ENCODE measurements at regions not wholly inside any gene's neighbourhood (a gene's known extent, or its start where the extent isn't known, plus 50 kb on each side); places are given as distances from the start of the nearest gene placed in this dataset.

DNA sequence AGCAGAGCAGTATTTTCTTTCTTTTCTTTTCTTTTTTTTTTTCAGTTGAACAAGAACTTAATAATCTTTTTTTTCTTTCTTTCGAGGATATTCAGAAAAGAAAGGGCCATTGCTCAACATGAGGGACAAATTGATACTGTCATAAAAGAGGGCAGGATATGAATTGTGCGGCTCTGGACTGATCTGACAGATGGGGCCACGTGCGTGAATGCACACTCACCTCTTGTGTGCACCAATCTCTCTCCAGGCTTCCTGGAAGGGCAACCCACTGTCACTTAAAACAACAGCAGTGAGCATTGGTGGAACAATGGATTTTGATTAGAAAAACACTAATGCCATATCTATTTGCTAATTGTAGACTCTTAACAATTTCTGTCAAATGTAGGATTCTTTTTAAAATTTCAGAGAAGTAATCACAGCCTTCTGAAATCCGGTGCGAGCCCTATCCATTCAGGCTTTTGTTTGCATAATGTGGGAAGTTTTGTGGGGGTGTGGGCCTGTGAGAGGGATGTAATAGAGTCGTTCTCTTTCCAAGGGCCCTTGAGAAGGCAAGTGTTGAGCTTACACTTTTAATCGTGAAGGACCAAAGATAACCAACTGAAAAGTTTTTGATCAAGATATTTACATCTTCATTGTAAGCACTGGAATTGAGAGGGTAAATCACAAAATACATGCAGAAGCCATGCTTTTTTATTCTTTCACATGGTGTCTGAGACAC, 298.8 kb downstream of the SP3 start:
- Histone ChIP-seq H3K4me1 (ENCODE audit: control insufficient read depth in 2 of 2, insufficient read depth in 2 of 2, low read length in 1 of 2) (no peaks in the 10 kb centered on the region), H3K36me3 (ENCODE audit: control insufficient read depth in 2 of 2, insufficient read depth in 2 of 2, low read length in 1 of 2) (no peaks in the 10 kb centered on the region), H3K9me3 (ENCODE audit: control insufficient read depth in 2 of 2, insufficient read depth in 1 of 2, low read depth in 1 of 2, low read length in 1 of 2) (no peaks in the 10 kb centered on the region), H3K27ac (ENCODE audit: low read depth in 2 of 2, low read length in 1 of 2) (no peak overlapping the region), H3K4me3 (ENCODE audit: low read depth in 1 of 2, low read length in 2 of 2) (no peak overlapping the region), H3K27me3 (ENCODE audit: control insufficient read depth in 1 of 2, insufficient read depth in 2 of 2, low read length in 2 of 2) (no peaks in the 10 kb centered on the region)
- 61 to 72% methylated on average over 8 of the region's 8 CpGs for WGBS, 2 donors

DNA sequence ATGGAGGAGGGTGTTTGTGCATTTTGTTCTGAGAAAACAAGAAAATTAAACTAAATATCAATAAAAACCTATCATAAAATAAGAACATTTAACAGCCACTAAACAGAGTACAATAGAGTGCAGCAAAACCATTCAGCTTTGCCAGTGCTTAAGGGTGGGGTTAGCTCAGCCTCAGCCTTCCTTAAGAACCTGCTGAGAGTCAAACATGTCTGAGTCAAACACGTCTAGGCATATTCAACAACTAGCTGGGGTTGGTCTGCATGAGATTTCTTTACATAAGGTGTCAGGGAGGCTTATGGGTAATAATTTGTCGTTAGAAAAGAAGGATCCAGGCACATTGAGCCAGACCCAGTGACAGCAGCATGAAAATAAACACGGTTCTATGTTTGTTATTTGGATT, 298.2 kb downstream of the SP3 start:
- 33 to 51% methylated on average over 3 of the region's 3 CpGs for WGBS, 2 donors
- Histone ChIP-seq H3K9me3 (ENCODE audit: control insufficient read depth in 2 of 2, insufficient read depth in 1 of 2, low read depth in 1 of 2, low read length in 1 of 2) (no peaks in the 10 kb centered on the region), H3K27me3 (ENCODE audit: control insufficient read depth in 1 of 2, insufficient read depth in 2 of 2, low read length in 2 of 2) (no peaks in the 10 kb centered on the region), H3K36me3 (ENCODE audit: control insufficient read depth in 2 of 2, insufficient read depth in 2 of 2, low read length in 1 of 2) (no peaks in the 10 kb centered on the region), H3K4me3 (ENCODE audit: low read depth in 1 of 2, low read length in 2 of 2) (no peak overlapping the region), H3K4me1 (ENCODE audit: control insufficient read depth in 2 of 2, insufficient read depth in 2 of 2, low read length in 1 of 2) (no peaks in the 10 kb centered on the region), H3K27ac (ENCODE audit: low read depth in 2 of 2, low read length in 1 of 2) (peak overlapping the region; percentile 76 to 77)

DNA sequence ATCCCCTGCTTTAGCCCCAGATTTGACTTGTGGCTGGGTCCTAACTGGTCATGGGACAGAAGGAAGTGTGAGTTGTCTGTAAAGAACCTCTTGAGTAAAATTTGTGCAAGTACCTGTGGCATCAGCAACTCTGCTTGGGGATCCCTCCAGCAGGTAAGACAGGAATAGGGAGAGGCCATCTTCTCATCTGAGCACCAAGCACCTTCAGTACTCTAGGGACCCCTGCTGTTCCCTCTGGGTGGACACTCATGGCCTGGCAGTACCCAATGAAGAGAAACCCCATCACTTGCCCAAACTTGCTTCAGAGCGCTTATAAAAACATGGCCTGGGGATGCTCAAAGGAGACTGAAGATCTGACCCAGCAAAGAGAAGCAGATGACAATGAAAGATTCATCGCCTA, 297.8 kb downstream of the SP3 start:
- H3K36me3 ChIP-seq (ENCODE audit: control insufficient read depth in 2 of 2, insufficient read depth in 2 of 2, low read length in 1 of 2): no peaks in the 10 kb centered on the region
- H3K9me3 ChIP-seq (ENCODE audit: control insufficient read depth in 2 of 2, insufficient read depth in 1 of 2, low read depth in 1 of 2, low read length in 1 of 2): no peaks in the 10 kb centered on the region
- WGBS, 2 donors: 88 to 93% methylated on average over 2 of the region's 2 CpGs
- H3K4me1 ChIP-seq (ENCODE audit: control insufficient read depth in 2 of 2, insufficient read depth in 2 of 2, low read length in 1 of 2): no peaks in the 10 kb centered on the region
- no peak overlapping the region for H3K4me3 ChIP-seq (ENCODE audit: low read depth in 1 of 2, low read length in 2 of 2)
- H3K27ac ChIP-seq (ENCODE audit: low read depth in 2 of 2, low read length in 1 of 2): peak overlapping the region; percentile 76 to 77
- no peaks in the 10 kb centered on the region for H3K27me3 ChIP-seq (ENCODE audit: control insufficient read depth in 1 of 2, insufficient read depth in 2 of 2, low read length in 2 of 2)

DNA sequence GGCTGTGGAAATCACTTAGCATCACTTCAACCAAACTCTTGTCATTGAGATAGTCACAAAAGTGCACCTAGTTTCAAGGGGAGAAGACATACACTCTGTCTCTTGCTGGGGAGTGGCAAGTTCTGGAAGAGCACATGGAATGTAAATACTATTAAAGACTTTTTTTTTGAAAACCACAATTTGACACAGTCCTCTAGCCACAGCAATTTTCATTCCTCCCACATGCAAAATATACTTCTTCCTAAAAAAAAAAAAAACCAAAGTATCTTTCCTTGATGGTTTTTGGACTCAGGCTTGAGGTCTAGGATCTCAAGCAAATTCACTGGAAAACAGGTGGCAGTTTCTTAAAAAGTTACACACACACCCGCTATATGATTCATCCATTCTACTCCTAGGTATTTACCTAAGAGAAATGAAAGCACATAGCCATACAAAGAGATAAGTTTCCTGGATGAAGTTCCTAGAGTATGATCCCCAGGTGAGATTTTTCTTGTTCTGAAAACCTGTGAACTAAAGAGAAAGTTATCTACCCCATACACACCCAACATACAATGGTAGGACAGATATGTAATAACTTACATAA, 295.8 kb downstream of the SP3 start:
- H3K9me3 ChIP-seq (ENCODE audit: control insufficient read depth in 2 of 2, insufficient read depth in 1 of 2, low read depth in 1 of 2, low read length in 1 of 2): no peaks in the 10 kb centered on the region
- no peak overlapping the region for H3K27ac ChIP-seq (ENCODE audit: low read depth in 2 of 2, low read length in 1 of 2)
- H3K36me3 ChIP-seq (ENCODE audit: control insufficient read depth in 2 of 2, insufficient read depth in 2 of 2, low read length in 1 of 2): no peaks in the 10 kb centered on the region
- H3K27me3 ChIP-seq (ENCODE audit: control insufficient read depth in 1 of 2, insufficient read depth in 2 of 2, low read length in 2 of 2): no peaks in the 10 kb centered on the region
- H3K4me1 ChIP-seq (ENCODE audit: control insufficient read depth in 2 of 2, insufficient read depth in 2 of 2, low read length in 1 of 2): no peaks in the 10 kb centered on the region
- no peak overlapping the region for H3K4me3 ChIP-seq (ENCODE audit: low read depth in 1 of 2, low read length in 2 of 2)
- 47 to 79% methylated on average over 1 of the region's 1 CpG for WGBS, 2 donors

DNA sequence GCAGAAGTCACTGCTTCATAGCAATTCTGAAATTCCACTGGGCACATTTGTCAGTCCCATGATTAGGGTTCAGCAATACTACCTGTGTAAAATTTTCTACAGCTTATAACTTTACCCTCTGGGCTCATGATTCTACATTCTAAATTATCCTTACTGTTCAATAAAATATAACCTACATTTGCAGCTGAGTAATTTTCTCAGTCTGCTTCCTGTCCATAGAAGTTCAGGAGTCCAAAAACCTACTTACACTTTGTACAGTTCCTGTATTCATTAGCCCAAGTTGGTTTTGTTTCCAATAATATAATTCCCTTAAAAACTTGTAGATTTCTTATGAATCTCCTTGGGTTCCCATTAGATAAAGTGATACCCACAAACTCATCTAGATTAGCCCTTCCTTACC, 295.3 kb downstream of the SP3 start:
- H3K27me3 ChIP-seq (ENCODE audit: control insufficient read depth in 1 of 2, insufficient read depth in 2 of 2, low read length in 2 of 2): no peaks in the 10 kb centered on the region
- H3K9me3 ChIP-seq (ENCODE audit: control insufficient read depth in 2 of 2, insufficient read depth in 1 of 2, low read depth in 1 of 2, low read length in 1 of 2): no peaks in the 10 kb centered on the region
- no peak overlapping the region for H3K4me3 ChIP-seq (ENCODE audit: low read depth in 1 of 2, low read length in 2 of 2)
- no peak overlapping the region for H3K27ac ChIP-seq (ENCODE audit: low read depth in 2 of 2, low read length in 1 of 2)
- H3K36me3 ChIP-seq (ENCODE audit: control insufficient read depth in 2 of 2, insufficient read depth in 2 of 2, low read length in 1 of 2): no peaks in the 10 kb centered on the region
- no peaks in the 10 kb centered on the region for H3K4me1 ChIP-seq (ENCODE audit: control insufficient read depth in 2 of 2, insufficient read depth in 2 of 2, low read length in 1 of 2)

DNA sequence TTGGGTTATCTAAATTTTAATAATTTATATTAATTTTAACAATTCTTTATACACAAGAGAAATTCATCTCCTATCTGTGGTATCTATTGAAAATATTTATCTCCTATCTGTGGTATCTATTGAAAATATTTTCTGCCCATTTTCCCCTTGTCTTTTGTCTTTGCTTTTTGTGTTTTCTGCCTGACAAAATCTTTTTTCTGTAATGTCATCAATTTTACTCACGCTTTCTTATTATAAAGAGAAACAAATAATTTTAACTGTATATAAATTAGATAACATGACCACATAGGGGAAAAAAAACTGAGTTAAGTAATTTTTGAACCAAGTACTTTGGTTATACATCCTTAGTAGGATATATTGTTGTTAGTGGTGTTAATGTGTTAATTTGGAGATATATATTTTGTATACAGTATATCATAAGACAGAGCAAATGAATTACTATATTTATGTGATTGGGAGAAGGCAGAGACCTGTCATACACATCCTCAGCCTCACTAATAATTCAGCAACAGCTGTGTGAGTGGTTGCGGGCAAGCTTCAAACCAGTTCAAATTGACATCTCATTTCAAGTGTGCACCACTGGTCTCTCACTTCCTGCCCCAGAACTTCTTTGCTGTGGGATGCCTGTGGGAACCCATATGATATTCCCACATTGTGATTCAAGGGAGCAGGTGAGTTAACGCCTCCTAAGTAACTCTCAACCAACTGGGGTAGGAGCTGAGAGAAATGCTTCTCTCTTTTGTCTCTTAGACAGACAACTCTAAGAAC, 292.4 kb downstream of the SP3 start:
- WGBS, 2 donors: 95 to 96% methylated on average over 3 of the region's 3 CpGs
- no peaks in the 10 kb centered on the region for H3K9me3 ChIP-seq (ENCODE audit: control insufficient read depth in 2 of 2, insufficient read depth in 1 of 2, low read depth in 1 of 2, low read length in 1 of 2)
- no peak overlapping the region for H3K27ac ChIP-seq (ENCODE audit: low read depth in 2 of 2, low read length in 1 of 2)
- H3K27me3 ChIP-seq (ENCODE audit: control insufficient read depth in 1 of 2, insufficient read depth in 2 of 2, low read length in 2 of 2): no peaks in the 10 kb centered on the region
- H3K36me3 ChIP-seq (ENCODE audit: control insufficient read depth in 2 of 2, insufficient read depth in 2 of 2, low read length in 1 of 2): no peaks in the 10 kb centered on the region
- H3K4me1 ChIP-seq (ENCODE audit: control insufficient read depth in 2 of 2, insufficient read depth in 2 of 2, low read length in 1 of 2): no peaks in the 10 kb centered on the region
- no peak overlapping the region for H3K4me3 ChIP-seq (ENCODE audit: low read depth in 1 of 2, low read length in 2 of 2)

DNA sequence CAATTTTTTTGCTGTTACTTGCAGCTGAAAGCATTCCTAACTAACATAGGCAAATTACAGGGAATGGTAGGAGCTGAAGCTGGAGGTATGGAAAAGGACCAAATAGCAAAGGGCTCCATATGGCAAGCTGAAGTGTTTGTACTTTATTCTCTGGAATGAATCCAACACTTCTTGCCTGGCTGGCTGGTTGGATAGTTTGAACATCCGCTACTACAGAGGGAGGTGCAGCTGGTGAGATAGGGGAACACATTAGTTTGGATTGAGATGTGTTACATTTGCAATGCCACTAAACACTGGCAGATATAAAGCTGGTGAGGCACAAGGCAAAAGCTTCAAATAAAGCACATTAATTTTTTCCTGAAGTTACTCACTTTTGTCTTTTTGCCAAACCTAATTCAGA, 291.5 kb downstream of the SP3 start:
- 64 to 68% methylated on average over 1 of the region's 1 CpG for WGBS, 2 donors
- Histone ChIP-seq H3K4me1 (ENCODE audit: control insufficient read depth in 2 of 2, insufficient read depth in 2 of 2, low read length in 1 of 2) (no peaks in the 10 kb centered on the region), H3K27me3 (ENCODE audit: control insufficient read depth in 1 of 2, insufficient read depth in 2 of 2, low read length in 2 of 2) (no peaks in the 10 kb centered on the region), H3K4me3 (ENCODE audit: low read depth in 1 of 2, low read length in 2 of 2) (no peak overlapping the region), H3K9me3 (ENCODE audit: control insufficient read depth in 2 of 2, insufficient read depth in 1 of 2, low read depth in 1 of 2, low read length in 1 of 2) (no peaks in the 10 kb centered on the region), H3K36me3 (ENCODE audit: control insufficient read depth in 2 of 2, insufficient read depth in 2 of 2, low read length in 1 of 2) (no peaks in the 10 kb centered on the region), H3K27ac (ENCODE audit: low read depth in 2 of 2, low read length in 1 of 2) (no peak overlapping the region)

DNA sequence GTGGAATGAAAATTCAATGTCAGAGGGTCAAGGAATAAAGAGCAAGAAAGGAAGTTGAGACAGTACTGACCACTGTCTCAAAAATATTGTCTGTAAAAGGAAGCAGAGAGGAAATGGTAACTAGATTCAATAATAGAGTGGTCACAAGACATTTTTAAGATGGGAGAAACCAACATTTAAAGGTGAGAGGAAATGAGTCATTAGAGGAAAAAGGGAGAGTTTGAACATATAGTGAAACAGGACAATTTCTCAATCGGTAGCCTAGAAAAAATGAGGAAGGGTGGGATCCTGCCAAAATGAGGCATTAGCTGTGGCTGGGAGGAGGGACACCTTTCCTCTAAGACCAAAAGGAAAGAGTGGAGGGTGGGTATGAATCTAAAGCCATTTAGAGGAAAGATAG, 288.5 kb downstream of the SP3 start:
- Histone ChIP-seq H3K36me3 (ENCODE audit: control insufficient read depth in 2 of 2, insufficient read depth in 2 of 2, low read length in 1 of 2) (no peaks in the 10 kb centered on the region), H3K27me3 (ENCODE audit: control insufficient read depth in 1 of 2, insufficient read depth in 2 of 2, low read length in 2 of 2) (no peaks in the 10 kb centered on the region), H3K4me3 (ENCODE audit: low read depth in 1 of 2, low read length in 2 of 2) (no peak overlapping the region), H3K27ac (ENCODE audit: low read depth in 2 of 2, low read length in 1 of 2) (no peak overlapping the region), H3K9me3 (ENCODE audit: control insufficient read depth in 2 of 2, insufficient read depth in 1 of 2, low read depth in 1 of 2, low read length in 1 of 2) (no peaks in the 10 kb centered on the region), H3K4me1 (ENCODE audit: control insufficient read depth in 2 of 2, insufficient read depth in 2 of 2, low read length in 1 of 2) (peaks cover 0 to 2% of the 10 kb centered on the region in 2 donors)
- WGBS, 2 donors: 44 to 68% methylated on average over 1 of the region's 1 CpG

DNA sequence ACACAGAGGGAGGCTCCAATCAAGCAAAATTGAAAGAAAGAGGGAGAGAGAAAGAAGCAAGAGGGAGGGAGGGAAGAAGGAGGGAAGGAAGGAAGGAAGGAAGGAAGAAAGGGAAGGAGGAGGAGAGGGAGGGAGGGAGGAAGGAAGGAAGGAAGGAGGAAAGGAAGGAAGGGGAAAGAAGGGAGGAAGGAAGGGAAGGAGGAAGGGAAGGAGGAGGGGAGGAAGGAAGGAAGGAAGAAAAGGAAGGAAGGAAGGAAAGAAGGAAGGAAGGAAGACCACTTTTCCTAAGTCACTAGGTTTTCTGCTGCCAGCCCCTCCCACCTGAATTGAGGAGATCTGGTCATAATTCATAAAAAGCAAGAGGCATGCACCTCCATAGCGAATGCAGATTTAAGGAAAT, 287.0 kb downstream of the SP3 start:
- Histone ChIP-seq H3K4me3 (ENCODE audit: low read depth in 1 of 2, low read length in 2 of 2) (no peak overlapping the region), H3K9me3 (ENCODE audit: control insufficient read depth in 2 of 2, insufficient read depth in 1 of 2, low read depth in 1 of 2, low read length in 1 of 2) (no peaks in the 10 kb centered on the region), H3K27ac (ENCODE audit: low read depth in 2 of 2, low read length in 1 of 2) (no peak overlapping the region), H3K27me3 (ENCODE audit: control insufficient read depth in 1 of 2, insufficient read depth in 2 of 2, low read length in 2 of 2) (no peaks in the 10 kb centered on the region), H3K4me1 (ENCODE audit: control insufficient read depth in 2 of 2, insufficient read depth in 2 of 2, low read length in 1 of 2) (peaks cover 0 to 2% of the 10 kb centered on the region in 2 donors), H3K36me3 (ENCODE audit: control insufficient read depth in 2 of 2, insufficient read depth in 2 of 2, low read length in 1 of 2) (no peaks in the 10 kb centered on the region)
- WGBS, 2 donors: 77 to 79% methylated on average over 1 of the region's 1 CpG
